ENCODE measurements at regions not wholly inside any gene's neighbourhood (a gene's known extent, or its start where the extent isn't known, plus 50 kb on each side); places are given as distances from the start of the nearest gene placed in this dataset.

- TF ChIP-seq SMC3 (IDR thresholded peaks at IDR 0.05; ENCODE audit: low read depth, low read length) (no peak), IRF3 (IDR thresholded peaks at IDR 0.05; ENCODE audit: low read depth, low read length) (no peak)
These were observed 312.4 kb upstream of the TBX3 start for GRCh38 chr12:114996382-114996781.

All from SK-N-SH (cell line).